Karpas-422 (cell line): ENCODE measurements at regions not wholly inside any gene's neighbourhood (a gene's known extent, or its start where the extent isn't known, plus 50 kb on each side); places are given as distances from the start of the nearest gene placed in this dataset.

Source experiments
- DNase-seq: peaks from one replicate; pipeline ENCODE4 v3.0.0-alpha.2; 2015
- H2AFZ ChIP-seq: fragments of 200-600 bp; sonication (generic); 2 replicates; pipeline ENCODE4 v1.6.1; 2014; ENCODE audit warnings: antibody characterized with exemption, low read length, mixed read lengths
- H3K27ac ChIP-seq: fragments of 200-600 bp; sonication (generic); 2 replicates; pipeline ENCODE4 v1.5.1; 2014; ENCODE audit warnings: mild to moderate bottlenecking, low read length, moderate library complexity
- H3K27me3 ChIP-seq: fragments of 200-600 bp; sonication (generic); 2 replicates; pipeline ENCODE4 v1.6.1; 2014; ENCODE audit warnings: low read length, mixed read lengths
- H3K36me3 ChIP-seq: fragments of 200-600 bp; sonication (generic); 2 replicates; pipeline ENCODE4 v1.6.1; 2014; ENCODE audit warnings: low read length, mixed read lengths; ENCODE audit not compliant: insufficient read depth
- H3K4me1 ChIP-seq: fragments of 200-600 bp; sonication (generic); 2 replicates; pipeline ENCODE4 v1.6.1; 2014; ENCODE audit warnings: mild to moderate bottlenecking, low read length, mixed read lengths
- H3K4me2 ChIP-seq: fragments of 200-600 bp; sonication (generic); 2 replicates; pipeline ENCODE4 v1.6.1; 2014; ENCODE audit warnings: low read length, low read depth, mild to moderate bottlenecking; ENCODE audit not compliant: poor library complexity, severe bottlenecking
- H3K4me3 ChIP-seq: fragments of 200-600 bp; sonication (generic); 2 replicates; pipeline ENCODE4 v1.5.1; 2014; ENCODE audit warnings: mild to moderate bottlenecking, antibody characterized with exemption, low read length, mixed read lengths
- H3K79me2 ChIP-seq: fragments of 200-600 bp; sonication (generic); 2 replicates; pipeline ENCODE4 v1.6.1; 2014; ENCODE audit warnings: mild to moderate bottlenecking, low read length, mixed read lengths
- H3K9ac ChIP-seq: fragments of 200-600 bp; sonication (generic); 2 replicates; pipeline ENCODE4 v1.6.0; 2014; ENCODE audit warnings: low read length
- H3K9me2 ChIP-seq: fragments of 200-600 bp; sonication (generic), shearing (Covaris generic); replicated peaks from 2 replicates; pipeline ENCODE4 v1.6.0; 2014; ENCODE audit warnings: mild to moderate bottlenecking, low read length, moderate library complexity; ENCODE audit not compliant: insufficient read depth
- H3K9me3 ChIP-seq: fragments of 300-700, 200-600 bp; sonication (generic); 2 replicates; pipeline ENCODE4 v1.6.1; 2014; ENCODE audit warnings: low read length, mixed read lengths
- H4K20me1 ChIP-seq: fragments of 200-600 bp; sonication (generic); 2 replicates; pipeline ENCODE4 v1.6.1; 2014; ENCODE audit warnings: mild to moderate bottlenecking, antibody characterized with exemption, low read length, low read depth; ENCODE audit not compliant: insufficient read depth

DNA sequence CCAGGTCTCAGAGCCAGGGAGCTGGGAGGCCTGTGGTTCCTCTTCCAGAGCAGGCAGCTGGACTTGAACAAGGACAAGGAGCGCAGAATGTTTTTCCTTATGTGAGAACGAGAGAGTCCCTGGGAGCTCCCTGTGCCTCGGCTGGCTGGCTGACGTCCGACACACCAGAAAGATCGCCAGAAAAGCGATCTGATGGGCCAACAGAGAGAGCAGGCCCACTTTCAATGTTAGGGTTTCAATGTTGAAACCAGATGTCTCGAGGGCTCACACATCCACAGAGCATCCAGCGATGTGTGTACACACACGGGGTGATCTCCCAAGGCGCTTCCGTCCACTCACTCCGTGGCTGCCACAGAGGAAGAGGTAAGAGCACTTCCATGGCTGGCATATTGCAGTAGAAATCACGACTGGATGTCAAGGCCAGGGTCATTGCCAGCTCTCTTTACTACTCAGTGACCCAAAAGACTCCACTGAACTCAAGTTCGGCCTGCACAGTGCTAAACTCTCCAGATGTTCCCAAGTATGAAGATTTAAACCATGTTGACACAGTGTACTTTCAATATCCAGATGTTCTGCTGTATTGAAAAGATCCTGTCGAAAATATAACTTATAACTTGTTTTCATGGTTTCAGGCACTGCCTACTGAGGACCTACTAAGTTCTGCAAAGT lies 70.8 kb upstream of the FOXC1 start:
- Histone ChIP-seq H3K4me1 (no peaks in the 10 kb centered on the region), H3K9me3 (no peaks in the 10 kb centered on the region), H3K27me3 (no peaks in the 10 kb centered on the region), H3K36me3 (no peaks in the 10 kb centered on the region), H3K79me2 (no peaks in the 10 kb centered on the region), H3K4me3 (no peak overlapping the region), H2AFZ (no peak overlapping the region), H3K4me2 (no peak overlapping the region), H4K20me1 (no peaks in the 10 kb centered on the region), H3K9me2 (no peaks in the 10 kb centered on the region), H3K9ac (no peak overlapping the region), H3K27ac (no peak overlapping the region)
- DNase-seq: no peak

DNA sequence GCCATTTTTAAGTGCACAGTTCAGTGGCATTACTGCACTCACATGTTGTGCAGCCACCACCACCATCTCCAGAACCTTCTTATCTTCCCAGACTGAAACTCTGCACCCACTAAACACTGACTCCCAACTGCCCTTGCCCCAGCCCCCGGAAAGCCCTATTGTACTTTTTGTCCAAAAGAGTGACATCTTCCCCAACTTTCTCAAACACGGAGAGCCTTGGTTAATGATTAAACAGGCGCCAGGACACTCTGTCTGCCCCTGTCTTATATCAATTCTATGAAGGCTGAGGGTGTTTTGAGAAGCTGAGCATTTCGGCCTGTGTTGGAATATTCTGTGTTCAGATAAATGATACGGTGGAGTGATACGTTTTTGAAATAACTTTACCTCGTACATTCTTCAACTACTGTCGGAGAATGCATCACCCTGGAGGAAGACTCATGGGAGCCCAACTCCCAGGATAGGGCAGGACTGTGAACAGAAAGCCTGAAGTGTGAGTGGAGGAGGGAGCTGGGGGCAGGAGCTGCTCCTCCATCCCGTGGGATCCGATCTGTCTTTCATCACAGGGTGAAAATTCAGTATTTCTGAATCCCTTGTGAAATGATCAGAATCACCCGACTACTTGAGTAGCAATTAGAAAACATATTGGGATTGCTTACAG lies 68.7 kb upstream of the FOXC1 start:
- H3K27ac ChIP-seq: no peak overlapping the region
- H3K4me1 ChIP-seq: no peaks in the 10 kb centered on the region
- H3K9me2 ChIP-seq: no peaks in the 10 kb centered on the region
- no peaks in the 10 kb centered on the region for H4K20me1 ChIP-seq
- H3K36me3 ChIP-seq: no peaks in the 10 kb centered on the region
- H2AFZ ChIP-seq: no peak overlapping the region
- no peak for DNase-seq
- no peak overlapping the region for H3K9ac ChIP-seq
- no peaks in the 10 kb centered on the region for H3K9me3 ChIP-seq
- no peaks in the 10 kb centered on the region for H3K79me2 ChIP-seq
- H3K4me2 ChIP-seq: no peak overlapping the region
- H3K27me3 ChIP-seq: no peaks in the 10 kb centered on the region
- H3K4me3 ChIP-seq: no peak overlapping the region

DNA sequence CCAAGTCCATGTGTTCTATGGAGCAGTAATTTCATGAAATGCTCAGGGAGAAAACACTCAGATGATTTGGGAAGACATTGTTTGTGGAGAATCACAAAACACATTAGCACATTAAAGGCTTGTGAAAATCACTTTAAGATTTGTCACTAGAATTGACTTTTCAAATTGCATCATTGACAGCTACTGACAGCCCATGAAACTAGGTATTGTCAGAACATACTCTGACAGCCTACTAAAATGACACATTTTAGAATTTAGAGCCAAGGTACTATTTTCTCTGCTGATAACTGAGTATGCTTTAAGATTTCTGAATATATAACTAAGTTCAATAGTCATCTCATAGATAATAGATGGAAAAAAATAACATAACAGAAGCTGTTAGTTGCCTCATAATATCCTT lies 67.4 kb upstream of the FOXC1 start:
- Histone ChIP-seq H3K79me2 (no peaks in the 10 kb centered on the region), H3K9me3 (no peaks in the 10 kb centered on the region), H3K9me2 (no peaks in the 10 kb centered on the region), H3K36me3 (no peaks in the 10 kb centered on the region), H3K4me2 (no peak overlapping the region), H2AFZ (no peak overlapping the region), H3K4me1 (no peaks in the 10 kb centered on the region), H3K27me3 (no peaks in the 10 kb centered on the region), H4K20me1 (no peaks in the 10 kb centered on the region), H3K27ac (no peak overlapping the region), H3K9ac (no peak overlapping the region), H3K4me3 (no peak overlapping the region)
- no peak for DNase-seq

DNA sequence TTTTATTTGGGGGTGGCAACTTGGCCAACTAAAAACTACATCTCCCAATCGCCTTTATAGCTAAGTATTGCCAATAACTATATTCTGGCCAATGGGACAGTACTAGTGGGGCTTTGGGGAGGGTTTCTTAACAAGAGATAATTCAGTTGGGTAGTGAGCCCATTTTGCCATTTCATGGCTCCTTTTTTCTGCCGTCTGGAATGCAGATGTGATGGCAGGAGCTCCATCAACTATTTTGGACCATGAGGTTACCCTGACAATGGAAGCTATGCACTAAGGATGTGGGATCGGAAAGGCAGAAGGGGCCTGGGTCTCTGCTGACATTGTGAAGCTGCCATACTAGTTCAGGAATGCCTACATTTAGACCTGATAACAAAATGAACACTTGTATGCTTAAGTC lies 67.0 kb upstream of the FOXC1 start:
- no peak overlapping the region for H3K9ac ChIP-seq
- no peaks in the 10 kb centered on the region for H3K79me2 ChIP-seq
- H2AFZ ChIP-seq: no peak overlapping the region
- H3K4me3 ChIP-seq: no peak overlapping the region
- no peak for DNase-seq
- H3K4me1 ChIP-seq: no peaks in the 10 kb centered on the region
- no peaks in the 10 kb centered on the region for H3K9me3 ChIP-seq
- no peaks in the 10 kb centered on the region for H3K27me3 ChIP-seq
- H3K4me2 ChIP-seq: no peak overlapping the region
- no peaks in the 10 kb centered on the region for H3K9me2 ChIP-seq
- H3K36me3 ChIP-seq: no peaks in the 10 kb centered on the region
- H4K20me1 ChIP-seq: no peaks in the 10 kb centered on the region
- H3K27ac ChIP-seq: no peak overlapping the region

DNA sequence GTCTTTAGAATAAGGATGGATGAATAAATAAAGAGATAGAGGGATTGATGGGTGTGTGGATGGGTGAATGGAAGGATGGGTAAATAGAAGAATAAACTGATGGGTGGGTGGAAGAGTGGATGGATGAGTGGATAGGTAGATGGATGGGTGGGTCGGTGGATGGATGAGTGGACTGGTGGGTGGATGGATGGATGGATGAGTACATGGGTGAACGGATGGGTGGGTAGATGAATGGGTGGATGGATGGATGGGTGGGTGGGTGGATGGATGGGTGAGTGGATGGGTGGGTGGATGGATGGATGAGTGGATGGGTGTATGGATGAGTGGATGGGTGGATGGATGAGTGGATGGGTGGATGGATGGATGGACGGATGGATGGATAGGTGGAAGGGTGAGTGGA lies 65.7 kb upstream of the FOXC1 start:
- Histone ChIP-seq H3K27me3 (no peaks in the 10 kb centered on the region), H3K4me2 (no peak overlapping the region), H3K36me3 (no peaks in the 10 kb centered on the region), H4K20me1 (no peaks in the 10 kb centered on the region), H2AFZ (no peak overlapping the region), H3K4me3 (no peak overlapping the region), H3K79me2 (no peaks in the 10 kb centered on the region), H3K4me1 (no peaks in the 10 kb centered on the region), H3K9ac (no peak overlapping the region), H3K27ac (no peak overlapping the region), H3K9me2 (no peaks in the 10 kb centered on the region), H3K9me3 (no peaks in the 10 kb centered on the region)
- DNase-seq: no peak

DNA sequence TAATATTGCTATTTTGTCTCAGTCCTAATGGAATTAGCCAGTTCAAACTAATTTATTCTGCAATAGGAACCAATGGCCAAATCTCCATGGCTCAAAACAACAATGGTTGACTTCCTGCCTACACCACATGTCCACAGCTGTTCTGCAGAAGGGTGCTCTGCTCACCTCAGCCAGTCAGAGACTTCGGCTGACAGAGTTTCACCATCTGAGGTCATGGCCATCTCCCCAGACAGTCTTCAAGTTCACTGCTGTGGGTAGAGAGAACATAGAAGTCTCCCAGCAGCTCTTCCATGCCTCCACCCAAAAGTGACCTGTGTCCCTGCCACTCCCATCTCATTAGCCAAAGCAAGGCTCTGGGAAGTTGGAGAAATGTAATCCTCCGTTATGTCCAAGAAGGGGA lies 65.1 kb upstream of the FOXC1 start:
- H3K27me3 ChIP-seq: no peaks in the 10 kb centered on the region

DNA sequence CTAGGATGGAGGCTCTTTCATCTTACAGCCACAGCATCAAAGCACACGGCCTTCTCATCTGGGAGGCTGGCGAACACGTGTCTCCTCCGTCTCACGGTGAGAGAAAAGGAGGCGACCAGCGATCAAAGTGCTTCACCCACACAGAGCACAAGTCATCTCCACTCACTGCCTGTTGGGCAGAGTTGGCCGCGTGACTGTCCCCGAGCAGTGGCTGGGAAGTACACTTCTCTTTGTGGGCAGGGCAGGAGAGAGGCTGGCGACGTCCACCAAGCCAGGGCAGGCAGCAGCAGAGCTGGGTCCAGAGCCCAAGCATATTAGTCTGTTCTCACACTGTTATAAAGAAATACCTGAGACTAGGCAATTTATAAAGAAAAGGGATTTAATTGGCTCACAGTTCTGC lies 64.1 kb upstream of the FOXC1 start:
- no peak overlapping the region for H3K27ac ChIP-seq
- H3K36me3 ChIP-seq: no peaks in the 10 kb centered on the region
- H3K9ac ChIP-seq: no peak overlapping the region
- no peak overlapping the region for H3K4me3 ChIP-seq
- no peaks in the 10 kb centered on the region for H3K9me3 ChIP-seq
- no peaks in the 10 kb centered on the region for H3K4me1 ChIP-seq
- DNase-seq: no peak
- H3K79me2 ChIP-seq: no peaks in the 10 kb centered on the region
- H2AFZ ChIP-seq: no peak overlapping the region
- no peaks in the 10 kb centered on the region for H3K9me2 ChIP-seq
- no peak overlapping the region for H3K4me2 ChIP-seq
- no peaks in the 10 kb centered on the region for H4K20me1 ChIP-seq
- no peaks in the 10 kb centered on the region for H3K27me3 ChIP-seq

More for the DNA sequence above, 65.1 kb upstream of the FOXC1 start:
- Histone ChIP-seq H3K4me1 (no peaks in the 10 kb centered on the region), H4K20me1 (no peaks in the 10 kb centered on the region), H3K4me3 (no peak overlapping the region), H3K9me3 (no peaks in the 10 kb centered on the region), H3K79me2 (no peaks in the 10 kb centered on the region), H3K9me2 (no peaks in the 10 kb centered on the region), H3K36me3 (no peaks in the 10 kb centered on the region), H3K4me2 (no peak overlapping the region), H3K9ac (no peak overlapping the region), H3K27ac (no peak overlapping the region), H2AFZ (no peak overlapping the region)
- no peak for DNase-seq

DNA sequence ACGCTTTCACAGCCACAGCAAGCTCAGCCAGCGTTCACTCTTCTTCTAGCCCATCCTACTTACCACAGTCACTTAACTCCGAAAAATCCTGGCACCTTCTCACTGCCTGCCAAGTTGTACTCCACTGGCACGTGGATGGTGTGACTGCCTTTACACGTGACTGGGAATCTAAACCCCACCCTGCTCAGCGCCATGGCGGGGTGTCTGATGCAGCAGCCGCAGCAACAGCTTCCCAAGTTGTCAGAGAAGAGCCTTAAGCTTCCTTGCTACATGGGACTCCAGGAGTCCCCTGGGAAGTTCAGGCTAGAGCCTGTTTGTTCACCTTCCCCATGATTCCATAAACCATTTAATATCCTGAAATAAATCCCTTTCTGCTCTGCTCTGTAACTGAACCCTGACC lies 61.9 kb upstream of the FOXC1 start:
- no peak for DNase-seq
- Histone ChIP-seq H4K20me1 (no peaks in the 10 kb centered on the region), H3K4me2 (no peak overlapping the region), H3K9ac (no peak overlapping the region), H3K4me3 (no peak overlapping the region), H3K36me3 (no peaks in the 10 kb centered on the region), H3K9me2 (no peaks in the 10 kb centered on the region), H2AFZ (no peak overlapping the region), H3K4me1 (no peaks in the 10 kb centered on the region), H3K79me2 (no peaks in the 10 kb centered on the region), H3K27ac (no peak overlapping the region), H3K27me3 (no peaks in the 10 kb centered on the region), H3K9me3 (no peaks in the 10 kb centered on the region)
